HepG2 (cell line): ENCODE measurements at regions not wholly inside any gene's neighbourhood (a gene's known extent, or its start where the extent isn't known, plus 50 kb on each side); places are given as distances from the start of the nearest gene placed in this dataset.

Experiments
- BRD4 ChIP-seq: sonication (generic); formaldehyde crosslinking; IDR thresholded peaks from 2 replicates; pipeline ENCODE4 v1.4.0; 2020; ENCODE audit warnings: missing genetic modification reagents
- CENPX ChIP-seq: sonication (generic); formaldehyde crosslinking; IDR thresholded peaks from 2 replicates; pipeline ENCODE4 v1.9.0; 2021; ENCODE audit warnings: mild to moderate bottlenecking, missing genetic modification reagents, moderate library complexity
- ISL2 ChIP-seq: sonication (generic); formaldehyde crosslinking; IDR thresholded peaks from 2 replicates; pipeline ENCODE4 v1.5.0; 2020; ENCODE audit warnings: missing genetic modification reagents
- JUND ChIP-seq: sonication (generic); formaldehyde crosslinking; IDR thresholded peaks from 2 replicates; pipeline ENCODE4 v1.8.0; 2022; ENCODE audit warnings: mild to moderate bottlenecking, missing genetic modification reagents
- ZC3H13 ChIP-seq: sonication (generic); formaldehyde crosslinking; IDR thresholded peaks from 2 replicates; pipeline ENCODE4 v1.8.1; 2023; ENCODE audit warnings: mild to moderate bottlenecking, missing genetic modification reagents, moderate library complexity
- ZNF564 ChIP-seq: sonication (generic); formaldehyde crosslinking; IDR thresholded peaks from 2 replicates; pipeline ENCODE4 v1.8.1; 2023; ENCODE audit warnings: mild to moderate bottlenecking, missing genetic modification reagents
- ZNF619 ChIP-seq: sonication (generic); formaldehyde crosslinking; IDR thresholded peaks from 2 replicates; pipeline ENCODE4 v1.4.0; 2020; ENCODE audit warnings: mild to moderate bottlenecking, missing genetic modification reagents
- TF ChIP-seq, protein P1 (sequence below): sonication (generic); formaldehyde crosslinking; IDR thresholded peaks from 2 replicates; pipeline ENCODE4 v1.4.0; 2020; ENCODE audit warnings: missing genetic modification reagents
- TF ChIP-seq, protein P2 (sequence below): sonication (generic); formaldehyde crosslinking; IDR thresholded peaks from 2 replicates; pipeline ENCODE4 v1.4.0; 2020; ENCODE audit warnings: missing genetic modification reagents, borderline replicate concordance
- TF ChIP-seq, protein P3 (sequence below): sonication (generic); formaldehyde crosslinking; IDR thresholded peaks from 2 replicates; pipeline ENCODE4 v1.9.0; 2022; ENCODE audit warnings: missing genetic modification reagents, mild to moderate bottlenecking, borderline replicate concordance

- TF ChIP-seq BRD4 (no peak; the same call in 1 of the 2 replicates), ISL2 (CRISPR knock-in tag) (peak; percentile 77), ZNF619 (CRISPR knock-in tag) (0 out of 2 replicates have a peak, but pooled peaks have one; percentile 18), JUND (CRISPR knock-in tag) (peak; percentile 9; the same call in 1 of the 2 replicates), ZC3H13 (CRISPR knock-in tag) (no peak), CENPX (CRISPR knock-in tag) (no peak), ZNF564 (0 out of 2 replicates have a peak, but pooled peaks have one; percentile 33)
- TF ChIP-seq, protein P1, sequence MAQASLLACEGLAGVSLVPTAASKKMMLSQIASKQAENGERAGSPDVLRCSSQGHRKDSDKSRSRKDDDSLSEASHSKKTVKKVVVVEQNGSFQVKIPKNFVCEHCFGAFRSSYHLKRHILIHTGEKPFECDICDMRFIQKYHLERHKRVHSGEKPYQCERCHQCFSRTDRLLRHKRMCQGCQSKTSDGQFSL (CRISPR knock-in tag), result no peak
- TF ChIP-seq, protein P2, sequence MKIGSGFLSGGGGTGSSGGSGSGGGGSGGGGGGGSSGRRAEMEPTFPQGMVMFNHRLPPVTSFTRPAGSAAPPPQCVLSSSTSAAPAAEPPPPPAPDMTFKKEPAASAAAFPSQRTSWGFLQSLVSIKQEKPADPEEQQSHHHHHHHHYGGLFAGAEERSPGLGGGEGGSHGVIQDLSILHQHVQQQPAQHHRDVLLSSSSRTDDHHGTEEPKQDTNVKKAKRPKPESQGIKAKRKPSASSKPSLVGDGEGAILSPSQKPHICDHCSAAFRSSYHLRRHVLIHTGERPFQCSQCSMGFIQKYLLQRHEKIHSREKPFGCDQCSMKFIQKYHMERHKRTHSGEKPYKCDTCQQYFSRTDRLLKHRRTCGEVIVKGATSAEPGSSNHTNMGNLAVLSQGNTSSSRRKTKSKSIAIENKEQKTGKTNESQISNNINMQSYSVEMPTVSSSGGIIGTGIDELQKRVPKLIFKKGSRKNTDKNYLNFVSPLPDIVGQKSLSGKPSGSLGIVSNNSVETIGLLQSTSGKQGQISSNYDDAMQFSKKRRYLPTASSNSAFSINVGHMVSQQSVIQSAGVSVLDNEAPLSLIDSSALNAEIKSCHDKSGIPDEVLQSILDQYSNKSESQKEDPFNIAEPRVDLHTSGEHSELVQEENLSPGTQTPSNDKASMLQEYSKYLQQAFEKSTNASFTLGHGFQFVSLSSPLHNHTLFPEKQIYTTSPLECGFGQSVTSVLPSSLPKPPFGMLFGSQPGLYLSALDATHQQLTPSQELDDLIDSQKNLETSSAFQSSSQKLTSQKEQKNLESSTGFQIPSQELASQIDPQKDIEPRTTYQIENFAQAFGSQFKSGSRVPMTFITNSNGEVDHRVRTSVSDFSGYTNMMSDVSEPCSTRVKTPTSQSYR (CRISPR knock-in tag), result peak; percentile 68
- TF ChIP-seq, protein P3, sequence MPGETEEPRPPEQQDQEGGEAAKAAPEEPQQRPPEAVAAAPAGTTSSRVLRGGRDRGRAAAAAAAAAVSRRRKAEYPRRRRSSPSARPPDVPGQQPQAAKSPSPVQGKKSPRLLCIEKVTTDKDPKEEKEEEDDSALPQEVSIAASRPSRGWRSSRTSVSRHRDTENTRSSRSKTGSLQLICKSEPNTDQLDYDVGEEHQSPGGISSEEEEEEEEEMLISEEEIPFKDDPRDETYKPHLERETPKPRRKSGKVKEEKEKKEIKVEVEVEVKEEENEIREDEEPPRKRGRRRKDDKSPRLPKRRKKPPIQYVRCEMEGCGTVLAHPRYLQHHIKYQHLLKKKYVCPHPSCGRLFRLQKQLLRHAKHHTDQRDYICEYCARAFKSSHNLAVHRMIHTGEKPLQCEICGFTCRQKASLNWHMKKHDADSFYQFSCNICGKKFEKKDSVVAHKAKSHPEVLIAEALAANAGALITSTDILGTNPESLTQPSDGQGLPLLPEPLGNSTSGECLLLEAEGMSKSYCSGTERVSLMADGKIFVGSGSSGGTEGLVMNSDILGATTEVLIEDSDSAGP (CRISPR knock-in tag), result peak; percentile 37; the same call in 1 of the 2 replicates
- TF ChIP-seq, all 625 proteins: peak for 174
These were observed 180.0 kb downstream of the USP12 start (continued) for GRCh38 chr13:26991508-26992181.
